Stimulated activated CD4-positive, alpha-beta T cell treated with anti-CD3 and anti-CD28 coated beads, Interleukin-12 subunit alpha, Interleukin-12 subunit beta, amount 100 ng/mL, for 24 hours (primary cell): ENCODE measurements at regions not wholly inside any gene's neighbourhood (a gene's known extent, or its start where the extent isn't known, plus 50 kb on each side); places are given as distances from the start of the nearest gene placed in this dataset.
"Not testable (repeated sequence)": the region's sequence is repeated elsewhere in the genome, so short reads cannot be mapped to it uniquely, and the experiment has no call there.

Experiments
- DNase-seq, 2 experiments: peaks; one replicate each; pipeline ENCODE4 v3.0.0-alpha.2; 2020; ENCODE audit warnings: low read depth in 2 of 2

DNA sequence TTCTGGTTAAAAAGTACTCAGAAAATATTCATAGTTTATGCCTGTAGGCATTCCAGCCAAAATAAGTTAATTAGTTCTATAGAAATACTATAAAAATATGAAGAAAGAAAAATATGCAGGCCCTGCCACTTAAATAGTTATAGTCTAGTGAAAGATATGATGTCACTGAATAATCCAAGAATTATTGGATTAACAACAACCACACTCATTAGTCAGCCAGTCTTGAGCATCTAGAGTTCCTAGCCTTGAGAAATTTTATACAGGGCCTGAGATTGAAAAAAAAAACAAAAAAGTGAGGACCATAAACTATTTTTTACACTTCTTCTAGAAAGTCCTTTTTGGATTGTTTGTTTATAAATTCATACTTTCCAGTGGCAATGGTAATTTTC, 823.0 kb downstream of the FAT4 start:
- DNase-seq = no peak

DNA sequence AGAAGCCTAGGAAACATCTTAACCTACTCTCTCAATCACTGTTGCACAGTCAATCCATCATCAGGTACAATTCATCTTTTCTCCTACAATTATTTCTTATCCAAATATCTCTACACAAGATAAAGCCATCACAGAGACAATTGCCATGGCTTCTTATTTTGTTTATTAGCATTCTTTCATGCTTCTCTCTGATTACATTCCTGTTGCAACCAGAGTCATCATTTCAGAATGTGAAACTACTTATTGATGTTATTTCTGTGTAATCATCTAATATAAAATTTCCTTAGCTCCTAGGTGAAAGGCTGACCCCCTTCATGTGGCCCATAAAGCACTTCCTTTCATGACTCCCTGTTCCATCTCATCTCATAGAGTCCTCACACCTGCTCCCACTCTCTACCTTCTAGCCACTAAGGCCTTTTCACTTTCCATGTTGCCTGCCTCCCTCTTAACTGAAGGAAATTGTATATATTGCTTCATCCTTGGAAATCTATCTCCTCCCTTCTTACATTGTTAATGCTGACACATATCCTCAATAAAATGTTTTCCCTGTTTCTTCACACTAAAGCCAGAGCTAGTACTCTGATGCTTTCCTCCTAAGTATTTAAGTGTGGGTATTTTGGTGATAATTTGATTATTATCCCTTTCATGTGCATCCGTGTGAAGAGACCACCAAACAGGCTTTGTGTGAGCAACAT, 829.9 kb downstream of the FAT4 start:
- DNase-seq = no peak

DNA sequence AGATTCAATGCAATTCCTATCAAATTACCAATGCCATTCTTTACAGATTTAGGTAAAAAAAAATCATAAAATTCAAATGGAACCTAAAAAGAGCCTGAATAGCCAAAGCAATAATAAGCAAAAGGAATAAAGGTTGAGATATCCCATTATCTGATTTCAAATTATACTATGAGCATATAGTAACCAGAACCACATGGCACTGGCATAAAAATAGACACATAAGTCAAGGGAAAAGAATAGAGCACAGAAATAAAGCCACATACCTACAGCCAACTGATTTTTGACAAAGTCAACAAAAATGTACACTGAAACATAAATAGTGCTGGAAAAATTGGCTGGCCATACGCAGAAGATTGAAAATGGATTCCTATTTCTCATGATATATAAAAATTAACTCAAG, 853.7 kb downstream of the FAT4 start:
- DNase-seq = no peak

DNA sequence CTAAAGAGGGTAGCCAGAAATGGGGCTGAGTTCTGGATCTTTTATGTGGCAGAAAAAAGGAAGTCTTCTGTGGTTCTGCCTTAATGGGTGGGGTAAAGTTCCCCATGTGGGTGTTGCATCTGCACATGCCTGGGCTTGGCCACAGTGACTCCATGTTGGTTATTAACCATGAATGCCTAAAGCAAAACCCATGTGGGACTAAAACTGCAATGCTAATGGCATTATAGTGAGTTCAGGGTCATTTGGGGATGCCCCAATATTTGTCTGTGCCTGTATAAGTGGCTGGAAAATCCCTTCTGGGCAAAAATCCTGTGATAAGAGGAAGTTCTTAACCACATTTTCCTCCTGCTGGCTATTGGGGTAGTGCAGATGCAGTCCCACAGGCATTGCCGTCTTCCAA, 857.4 kb downstream of the FAT4 start:
- DNase-seq = no peak

DNA sequence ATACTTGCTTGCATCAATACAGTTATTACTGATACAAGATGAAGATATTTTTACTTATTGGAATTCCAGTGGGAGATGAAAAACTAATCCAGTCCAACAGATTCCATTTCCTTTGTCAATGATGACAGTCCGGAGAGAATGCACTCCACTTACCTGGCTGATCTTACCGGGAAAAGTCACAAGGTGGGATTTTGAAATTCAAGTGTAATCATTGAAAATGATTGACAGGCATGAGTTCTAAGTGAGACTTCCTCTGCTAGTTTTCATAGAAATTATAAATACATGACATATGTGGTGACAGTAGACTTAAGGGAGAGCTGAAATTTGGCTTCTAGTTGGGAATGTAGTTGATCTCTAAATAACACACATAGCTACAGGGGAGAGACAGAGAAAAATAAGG, 859.9 kb downstream of the FAT4 start:
- DNase-seq = no peak

DNA sequence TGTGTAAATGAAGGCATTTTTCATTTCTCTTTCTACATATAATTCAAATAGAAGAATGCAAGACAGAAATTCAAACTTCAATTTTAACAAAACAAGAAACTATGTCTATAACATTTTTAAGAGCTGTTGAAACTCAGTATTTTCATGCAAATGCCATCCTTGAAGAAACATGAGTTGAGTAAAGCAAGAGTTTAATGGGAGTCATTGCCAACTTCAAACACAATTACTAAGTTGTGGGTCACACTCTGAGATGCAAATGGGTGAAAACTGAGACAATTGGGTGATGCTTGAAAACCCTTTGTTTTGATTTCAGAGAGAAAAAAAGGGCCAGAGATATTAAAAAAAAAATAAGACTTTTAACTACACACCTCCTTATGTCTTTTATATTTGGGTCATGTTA, 865.9 kb downstream of the FAT4 start:
- no peak for DNase-seq

DNA sequence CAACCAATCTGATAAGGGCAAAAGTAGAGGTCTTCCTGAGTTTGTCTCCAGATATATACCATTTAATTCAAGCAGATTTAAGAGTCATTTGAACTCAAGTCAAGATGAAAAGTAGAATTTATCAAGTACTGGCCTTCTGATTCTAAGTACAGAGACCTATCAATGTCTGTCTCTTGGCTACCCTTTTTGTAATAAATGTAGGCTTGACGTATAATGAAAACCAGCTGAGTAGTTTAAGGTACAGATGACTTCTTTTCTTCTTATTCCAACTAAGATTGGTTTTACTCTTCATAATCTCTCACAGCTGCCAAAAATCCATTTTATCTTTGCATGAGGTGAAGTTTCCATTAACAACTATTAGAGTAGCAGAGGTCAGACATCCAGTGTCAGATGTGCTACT, 867.6 kb downstream of the FAT4 start:
- DNase-seq = no peak

DNA sequence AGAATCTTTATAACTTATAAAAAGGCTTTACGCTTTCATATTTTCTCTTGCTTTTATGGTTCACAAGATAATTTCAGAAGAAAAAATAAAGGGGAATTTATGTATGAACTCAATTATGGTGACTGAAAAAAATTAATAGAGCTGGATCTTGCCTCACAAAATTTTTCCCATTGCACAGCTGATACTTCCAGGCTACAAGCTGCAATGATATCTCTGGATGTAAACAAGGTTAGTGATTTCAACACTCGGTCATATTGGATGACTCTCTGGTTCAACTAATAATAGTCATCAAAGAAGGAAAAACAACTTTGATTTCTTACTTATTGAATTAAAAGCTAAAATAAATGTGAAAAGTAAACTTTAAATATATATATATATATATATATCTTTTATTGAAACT, 868.0 kb downstream of the FAT4 start:
- DNase-seq = no peak

DNA sequence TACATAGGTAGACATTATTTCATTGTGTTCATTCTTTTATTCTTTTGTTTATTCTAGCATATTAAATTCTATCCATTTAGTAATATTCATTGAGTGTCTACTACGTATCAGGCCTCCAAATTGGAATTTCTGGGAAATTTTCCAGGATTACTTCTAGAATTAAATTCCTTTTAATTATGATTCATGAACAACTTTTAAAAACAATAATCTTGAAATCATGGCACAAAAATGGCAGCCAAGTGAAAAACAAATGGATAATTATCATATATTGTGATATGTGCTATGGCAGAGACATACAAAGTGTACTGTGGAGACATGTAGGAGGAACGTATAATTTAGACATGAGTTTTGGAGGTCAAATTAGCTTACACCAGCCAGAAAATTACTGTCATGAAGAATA, 868.5 kb downstream of the FAT4 start:
- no peak for DNase-seq

DNA sequence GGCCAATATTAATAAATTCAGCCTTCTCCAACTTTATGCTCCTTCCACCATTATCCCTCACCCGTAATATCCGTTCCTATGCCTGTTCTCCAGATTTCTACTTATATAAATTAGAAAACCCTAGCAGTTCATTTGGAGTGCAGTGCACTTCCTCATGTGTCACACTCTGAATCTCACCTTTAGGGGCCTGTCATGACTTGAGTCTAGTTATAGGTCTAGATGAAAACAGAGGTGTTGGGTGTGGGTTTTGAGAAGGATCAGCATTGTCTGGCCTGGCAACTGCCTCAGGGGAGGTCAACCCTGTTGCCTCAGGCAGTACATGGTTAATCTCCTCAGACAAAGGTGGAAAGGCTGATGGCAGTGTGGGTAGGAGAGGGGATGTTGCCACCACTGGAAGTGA, 876.8 kb downstream of the FAT4 start:
- no peak for DNase-seq

DNA sequence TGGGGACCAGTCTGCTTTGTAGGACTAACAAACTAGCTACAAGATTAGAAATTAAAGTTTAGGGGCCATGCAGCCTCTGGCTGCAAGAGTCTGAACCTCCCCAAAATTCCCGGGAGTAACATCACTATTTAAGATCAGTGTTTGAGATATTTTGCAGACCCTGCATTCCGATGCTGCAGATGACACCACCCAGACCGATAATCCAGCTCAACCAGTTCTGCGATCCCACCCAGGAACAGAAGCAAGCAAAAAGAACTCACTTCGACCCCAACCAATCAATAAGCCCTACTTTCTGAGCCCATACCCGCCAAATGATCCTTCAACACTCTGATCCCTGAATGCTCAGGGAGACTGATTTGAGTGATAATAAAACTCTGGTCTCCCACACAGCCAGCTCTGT, 877.8 kb downstream of the FAT4 start:
- DNase-seq = no peak

DNA sequence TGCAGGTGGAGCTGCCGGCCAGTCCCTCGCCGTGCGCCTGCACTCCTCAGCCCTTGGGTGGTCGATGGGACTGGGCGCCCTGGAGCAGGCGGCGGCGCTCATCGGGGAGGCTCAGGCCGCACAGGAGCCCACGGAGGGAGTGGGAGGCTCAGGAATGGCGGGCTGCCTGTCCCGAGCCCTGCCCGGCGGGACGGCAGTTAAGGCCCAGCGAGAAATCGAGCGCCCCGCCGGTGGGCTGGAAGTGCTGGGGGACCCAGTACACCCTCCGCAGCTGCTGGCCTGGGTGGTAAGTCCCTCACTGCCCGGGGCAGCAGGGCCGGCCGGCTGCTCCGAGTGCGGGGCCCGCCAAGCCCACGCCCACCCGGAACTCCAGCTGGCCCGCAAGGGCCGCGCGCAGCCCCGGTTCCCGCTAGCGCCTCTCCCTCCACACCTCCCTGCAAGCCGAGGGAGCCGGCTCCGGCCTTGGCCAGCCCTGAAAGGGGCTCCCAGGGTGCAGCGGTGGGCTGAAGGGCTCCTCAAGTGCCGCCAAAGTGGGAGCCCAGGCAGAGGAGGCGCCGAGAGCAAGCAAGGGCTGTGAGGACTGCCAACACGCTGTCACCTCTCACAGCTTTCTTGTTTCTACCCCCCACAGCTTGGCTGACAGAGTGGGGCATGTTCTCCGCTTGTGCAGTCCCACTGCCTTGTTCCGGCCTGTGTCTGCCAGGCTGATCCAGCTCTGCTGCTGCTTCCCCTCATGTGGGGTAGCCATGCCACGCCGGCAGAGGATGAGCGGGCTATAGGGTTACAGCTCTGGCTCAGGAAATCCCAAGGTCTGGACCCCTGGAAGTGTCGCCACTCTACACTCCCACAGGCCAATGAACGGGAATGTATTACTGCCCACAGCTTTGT, 886.7 kb downstream of the FAT4 start:
- not testable (repeated sequence) for DNase-seq

DNA sequence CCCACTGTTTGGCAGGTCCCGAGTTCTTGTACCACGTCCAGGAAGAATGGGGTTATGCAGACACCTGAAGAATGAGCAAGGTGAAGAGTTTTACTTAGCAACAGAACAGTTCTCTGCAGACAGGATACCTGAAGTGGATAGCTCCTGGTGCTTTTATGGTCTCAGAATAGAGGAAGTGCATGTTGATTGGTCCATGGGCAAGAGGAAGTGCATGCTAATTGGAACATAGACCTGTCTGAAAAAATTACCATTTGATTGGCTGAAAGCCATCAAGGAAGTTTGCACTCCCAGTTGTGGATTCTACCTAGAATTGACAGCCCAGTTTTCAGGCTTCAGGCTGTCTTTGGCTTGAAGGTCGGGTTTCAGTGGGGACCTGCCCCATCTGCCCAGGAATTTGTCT, 887.5 kb downstream of the FAT4 start:
- no peak for DNase-seq

DNA sequence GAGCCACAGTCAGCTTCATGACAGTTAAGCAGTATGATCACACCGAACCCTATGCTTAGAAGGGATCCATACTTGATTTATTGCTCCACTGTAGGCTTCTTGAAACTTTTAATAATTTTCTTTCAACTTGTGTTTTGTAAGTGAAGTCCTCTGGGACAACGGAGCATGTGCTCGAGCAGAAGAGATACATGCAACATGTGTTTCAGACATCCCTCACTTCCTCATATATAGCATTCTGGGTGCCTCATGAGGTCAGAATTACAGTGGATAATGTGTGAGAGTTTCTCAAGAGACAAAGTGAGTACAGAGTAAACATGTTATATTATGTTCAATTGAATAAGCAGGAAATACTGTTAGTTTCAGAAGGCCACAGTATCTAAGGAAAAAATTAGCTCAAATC, 893.2 kb downstream of the FAT4 start:
- no peak for DNase-seq

DNA sequence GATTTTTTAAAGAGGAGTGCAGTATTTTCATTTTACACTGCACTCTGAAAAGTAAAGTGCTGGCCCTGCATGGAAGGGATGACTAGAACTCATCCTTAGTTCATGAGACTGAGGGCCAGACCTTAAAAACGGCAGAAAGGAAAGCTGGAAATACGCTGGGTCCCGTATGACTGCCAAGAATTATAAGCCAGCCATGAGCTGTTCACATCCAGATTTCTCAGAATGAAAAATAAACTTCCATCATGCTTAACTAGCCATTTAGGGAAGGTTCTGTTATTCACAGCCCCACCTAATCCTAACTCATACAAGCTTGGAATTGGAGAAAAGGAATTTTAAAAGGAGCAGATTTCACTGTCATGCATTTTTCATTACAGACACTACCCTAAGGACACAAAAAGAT, 894.4 kb downstream of the FAT4 start:
- no peak for DNase-seq

DNA sequence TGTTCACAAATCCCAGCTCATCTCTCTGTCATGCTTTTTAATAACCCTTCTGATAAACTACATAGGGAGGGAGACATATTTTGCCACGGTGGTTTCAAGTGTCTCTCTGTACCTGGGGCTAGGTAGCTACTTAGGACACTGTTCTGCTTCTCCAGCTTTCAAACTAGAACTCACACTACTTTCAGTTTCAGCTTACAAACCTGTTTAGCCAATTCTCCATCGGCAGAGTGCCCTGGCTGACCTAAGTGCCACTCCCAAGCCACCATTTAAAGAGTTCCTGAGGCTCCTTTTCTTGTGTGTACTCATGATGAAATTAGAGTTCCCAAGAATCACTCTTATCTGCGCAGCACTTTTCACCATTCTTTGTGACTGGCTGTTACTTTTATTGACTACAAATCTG, 899.2 kb downstream of the FAT4 start:
- DNase-seq = no peak

DNA sequence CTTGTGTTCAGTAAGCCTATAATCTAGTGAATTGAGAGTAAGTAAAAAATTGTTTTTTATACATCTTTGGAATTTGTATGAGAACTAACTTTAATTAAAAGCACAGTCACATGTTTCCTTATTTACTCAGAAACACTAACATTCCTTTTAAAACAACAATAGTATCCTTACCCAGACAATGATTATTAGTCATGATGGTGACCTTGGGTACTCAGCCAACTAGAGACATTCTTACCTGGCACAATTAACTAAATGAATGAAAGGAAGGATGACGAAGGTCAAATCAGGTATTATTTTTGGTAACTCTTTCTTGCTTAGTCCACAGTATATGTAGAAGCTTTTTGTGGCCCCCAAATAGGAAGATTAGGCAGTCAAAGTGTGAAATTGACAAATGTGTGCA, 901.0 kb downstream of the FAT4 start:
- no peak for DNase-seq

DNA sequence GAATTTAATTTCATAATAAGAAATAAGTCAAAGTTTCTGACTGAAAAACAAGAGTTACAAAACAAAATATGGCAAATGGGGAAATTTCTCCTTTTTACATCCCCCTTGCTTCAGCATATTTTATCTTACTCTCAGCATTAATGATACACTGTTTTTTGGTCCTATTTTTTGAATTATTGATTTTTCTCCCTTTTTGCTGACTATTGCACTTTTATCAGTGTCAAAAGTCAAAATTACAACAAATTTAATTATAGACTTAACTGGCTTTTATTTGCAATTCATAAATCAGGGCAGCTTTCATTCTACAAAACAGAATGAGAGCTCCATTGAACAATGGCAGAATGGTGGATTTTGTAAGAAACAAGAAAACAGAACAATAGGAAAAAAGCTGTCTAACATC, 901.9 kb downstream of the FAT4 start:
- no peak for DNase-seq

DNA sequence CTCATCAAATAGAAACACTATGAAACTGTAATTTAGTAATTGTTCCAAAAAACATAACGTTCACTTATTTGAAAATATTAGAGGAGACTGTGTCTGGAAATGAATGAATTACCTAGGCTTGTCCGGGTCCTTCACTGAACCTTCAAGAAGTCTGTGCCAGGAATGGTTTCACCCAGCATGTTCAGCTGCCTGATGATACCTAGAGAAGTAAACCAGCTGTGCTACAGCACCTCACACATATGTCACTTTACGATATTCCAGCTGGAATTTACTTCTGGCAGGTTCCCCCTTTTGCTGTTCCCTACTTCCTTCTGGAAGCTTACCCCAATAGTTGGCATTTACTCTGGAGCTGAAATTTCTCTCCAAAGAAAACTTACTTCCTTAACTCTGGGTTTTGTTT, 906.5 kb downstream of the FAT4 start:
- no peak for DNase-seq

DNA sequence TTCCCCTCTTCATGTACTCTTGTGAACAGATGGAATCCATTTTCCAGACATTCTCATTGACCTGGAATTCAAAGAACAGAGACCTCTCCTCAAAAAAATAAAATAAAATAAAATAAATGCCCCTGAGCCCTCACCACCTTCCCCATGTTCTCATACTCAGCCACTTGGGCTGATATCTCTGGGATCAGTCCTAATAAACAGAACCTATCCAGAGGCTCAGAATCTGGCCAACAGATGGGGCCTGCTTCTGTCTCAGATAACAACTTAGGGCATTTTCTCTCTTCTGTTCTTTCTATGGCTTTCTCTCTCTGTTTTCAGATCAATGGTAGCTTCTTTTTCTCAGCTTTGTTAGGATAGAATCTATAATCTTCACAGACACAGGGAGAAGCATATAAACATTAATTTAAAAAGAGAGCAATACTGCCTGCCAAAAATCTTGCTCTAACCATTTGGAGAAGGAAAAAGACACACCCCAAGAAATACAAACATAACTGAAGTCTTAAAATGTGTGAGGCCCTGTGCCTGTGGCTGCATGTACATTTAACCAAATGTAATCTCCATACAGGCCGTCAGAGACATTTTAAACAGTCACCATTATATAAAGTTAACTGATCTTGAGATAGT, 907.1 kb downstream of the FAT4 start:
- DNase-seq = no peak

DNA sequence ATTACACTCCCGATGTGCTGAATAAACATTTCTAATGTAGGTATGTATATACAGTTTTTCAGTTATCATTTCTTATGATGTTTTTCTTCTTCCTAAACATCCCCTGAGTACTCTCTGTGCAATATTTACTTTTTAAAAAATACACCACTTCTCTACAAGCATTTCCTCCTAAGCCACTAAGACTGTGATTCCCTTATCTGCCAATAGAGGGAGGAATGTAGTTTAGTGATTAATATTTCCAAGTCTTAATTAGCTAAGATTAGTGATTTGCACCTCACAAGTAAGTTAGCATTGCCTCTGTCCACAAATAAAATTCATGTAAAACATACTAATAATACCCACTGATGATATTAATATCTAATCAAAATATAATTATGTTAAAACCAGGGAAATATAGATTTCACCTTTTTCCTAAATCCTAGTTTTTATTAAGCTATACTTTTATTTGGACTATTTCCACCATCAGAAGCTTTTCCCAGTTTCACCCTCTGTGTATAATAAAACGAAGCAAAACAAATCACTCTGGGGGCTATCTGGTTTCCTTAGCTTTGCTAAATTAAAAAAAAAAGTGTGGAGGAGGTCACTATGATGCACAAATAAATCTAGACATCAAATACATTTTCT, 909.1 kb downstream of the FAT4 start:
- no peak for DNase-seq

DNA sequence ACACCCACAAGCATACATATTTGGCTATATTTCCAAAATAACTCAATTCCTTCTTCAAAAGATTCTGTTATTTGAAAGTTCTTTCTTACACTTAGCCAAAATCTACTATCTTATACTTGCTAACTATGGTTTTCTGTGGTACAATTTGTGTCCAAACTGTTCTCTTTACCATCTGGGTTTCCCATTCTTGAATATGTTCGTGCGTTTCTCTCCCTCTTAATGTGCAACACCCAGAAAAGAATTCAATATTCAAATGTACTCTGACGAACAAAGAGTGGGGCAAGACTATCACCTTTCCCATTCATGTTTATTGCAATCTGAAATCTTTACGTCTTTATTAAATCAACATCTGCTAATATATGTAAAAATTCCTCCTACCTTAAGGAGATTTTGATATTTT, 912.7 kb downstream of the FAT4 start:
- no peak for DNase-seq

DNA sequence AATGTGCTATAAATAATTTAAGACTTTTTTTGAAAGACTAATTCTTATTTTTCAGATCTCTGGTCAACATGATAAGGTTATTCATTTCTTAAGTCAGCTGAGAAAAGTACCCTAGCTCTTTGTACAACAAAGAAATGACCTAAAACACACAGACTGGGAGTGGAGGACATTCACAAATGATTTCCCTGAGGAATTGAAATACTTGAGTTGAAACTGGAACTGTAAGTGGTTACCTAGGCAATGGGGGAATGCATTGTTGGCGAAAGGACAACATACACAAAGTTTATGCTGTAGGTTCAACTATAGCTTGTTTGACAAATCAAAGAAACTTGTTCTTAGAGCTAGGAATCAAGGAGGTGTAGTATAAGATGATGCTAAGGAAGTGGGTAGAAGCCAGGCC, 915.5 kb downstream of the FAT4 start:
- DNase-seq = no peak
